ENCODE measurements at regions not wholly inside any gene's neighbourhood (a gene's known extent, or its start where the extent isn't known, plus 50 kb on each side); places are given as distances from the start of the nearest gene placed in this dataset.
"Not testable (repeated sequence)": the region's sequence is repeated elsewhere in the genome, so short reads cannot be mapped to it uniquely, and the experiment has no call there.

DNA sequence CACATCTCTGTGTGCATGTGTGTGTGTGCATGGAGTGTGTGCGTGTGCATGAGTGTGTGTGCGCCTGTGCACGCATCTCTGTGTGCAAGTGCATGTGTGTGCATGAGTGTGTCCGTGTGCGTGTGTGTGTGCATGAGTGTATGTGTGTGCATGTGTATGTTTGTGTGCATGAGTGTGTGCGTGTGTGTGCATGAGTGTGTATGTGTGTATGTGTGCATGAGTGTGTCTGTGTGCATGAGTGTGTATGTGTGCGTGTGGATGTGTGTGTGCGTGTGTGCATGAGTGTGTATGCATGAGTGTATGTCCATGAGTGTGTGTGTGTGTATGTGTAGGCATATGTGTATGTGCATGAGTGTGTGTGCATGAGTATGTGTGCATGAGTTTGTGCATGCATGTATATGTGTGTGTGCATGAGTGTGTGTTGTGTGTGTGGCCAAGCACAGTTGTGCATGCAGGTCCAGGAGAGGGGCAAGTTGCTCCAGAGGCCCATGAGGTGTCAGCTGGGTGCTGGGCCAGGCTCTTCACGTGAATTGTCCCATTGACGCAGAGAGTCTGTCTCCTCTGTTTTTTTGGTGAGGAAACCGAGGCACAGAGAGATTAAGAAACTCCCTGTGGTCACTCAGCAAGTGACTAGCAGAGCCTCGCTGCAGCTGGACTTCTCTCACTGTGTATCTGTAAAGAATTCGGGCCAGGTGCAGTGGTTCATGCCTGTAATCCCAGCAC, 75.5 kb downstream of the ASB1 start:
- DNase-seq (ENCODE audit: low read depth): no peak

DNA sequence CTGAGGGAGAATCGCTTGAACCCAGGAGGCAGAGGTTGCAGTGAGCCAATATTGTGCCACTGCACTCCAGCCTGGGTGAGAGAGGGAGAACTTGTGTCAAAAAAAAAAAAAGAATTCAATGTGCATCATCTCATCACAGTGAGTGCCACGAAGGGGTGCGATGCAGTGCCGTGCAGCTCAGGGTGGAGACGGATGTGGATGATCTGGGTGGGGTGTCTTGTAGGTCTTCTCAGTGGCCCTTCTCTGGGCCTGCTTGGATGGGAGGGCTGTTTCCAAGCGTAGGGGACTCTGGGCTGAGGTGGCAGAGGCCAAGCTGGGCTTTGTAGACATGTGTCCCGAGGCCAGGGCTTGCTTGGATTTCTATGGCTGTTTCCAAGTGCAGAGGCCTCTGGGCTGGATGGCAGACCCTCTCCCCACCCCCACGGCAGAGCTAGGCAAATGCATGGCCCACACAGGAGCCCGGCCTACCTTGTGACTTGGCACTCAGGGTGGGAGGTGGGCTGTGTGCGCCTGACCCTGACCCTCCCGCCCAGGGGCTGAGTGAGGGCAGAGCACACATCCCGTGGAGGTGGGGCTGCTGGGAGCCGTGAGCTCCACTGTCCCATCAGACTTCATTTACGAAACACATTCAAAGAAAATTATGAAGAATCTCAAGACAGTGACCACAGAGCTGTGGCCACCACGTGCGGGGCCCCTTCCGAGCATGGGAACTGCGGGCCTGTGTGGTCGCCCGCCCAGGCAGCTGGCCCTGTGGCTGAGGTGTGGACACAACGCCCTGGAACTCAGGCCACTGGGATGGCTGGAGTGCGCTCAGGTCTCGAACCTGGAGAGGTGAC, 76.4 kb downstream of the ASB1 start:
- no peak for DNase-seq (ENCODE audit: low read depth)

DNA sequence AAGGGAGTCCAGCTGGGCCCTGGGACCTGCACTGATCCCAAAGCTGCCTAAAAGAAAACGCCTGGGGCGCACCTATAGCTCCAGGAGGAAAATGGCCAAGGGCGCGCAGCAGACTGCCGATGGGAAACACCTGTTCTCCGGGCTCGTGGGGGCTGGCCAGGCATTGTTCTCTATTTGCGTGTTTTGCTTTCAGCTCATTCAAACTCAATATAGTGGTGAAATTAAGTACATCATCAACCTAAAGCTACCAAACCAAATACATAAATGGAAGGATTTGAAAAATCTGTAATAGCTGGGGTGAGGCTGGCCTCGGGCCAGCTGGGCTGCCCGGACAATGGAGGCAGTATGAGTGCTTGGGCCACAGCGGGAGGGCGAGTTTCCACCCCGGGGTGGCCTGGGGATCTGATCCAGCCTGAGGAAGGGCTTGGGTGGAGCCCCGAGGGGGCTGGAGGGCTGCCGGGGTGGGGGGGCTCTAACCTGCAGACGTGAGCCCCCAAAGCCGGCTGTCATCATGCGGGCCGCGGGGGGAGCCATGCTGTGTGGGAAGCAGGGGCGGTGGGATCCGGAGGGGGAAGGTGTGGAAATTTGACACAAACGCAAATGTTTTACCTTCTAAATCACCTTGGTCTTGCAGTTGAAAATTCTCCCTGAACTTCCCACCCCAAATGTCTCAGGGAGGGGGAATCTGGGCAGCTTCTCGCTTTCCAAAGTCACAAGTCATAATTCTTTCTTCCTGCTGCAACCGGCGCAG, 77.6 kb downstream of the ASB1 start:
- DNase-seq (ENCODE audit: low read depth): no peak

DNA sequence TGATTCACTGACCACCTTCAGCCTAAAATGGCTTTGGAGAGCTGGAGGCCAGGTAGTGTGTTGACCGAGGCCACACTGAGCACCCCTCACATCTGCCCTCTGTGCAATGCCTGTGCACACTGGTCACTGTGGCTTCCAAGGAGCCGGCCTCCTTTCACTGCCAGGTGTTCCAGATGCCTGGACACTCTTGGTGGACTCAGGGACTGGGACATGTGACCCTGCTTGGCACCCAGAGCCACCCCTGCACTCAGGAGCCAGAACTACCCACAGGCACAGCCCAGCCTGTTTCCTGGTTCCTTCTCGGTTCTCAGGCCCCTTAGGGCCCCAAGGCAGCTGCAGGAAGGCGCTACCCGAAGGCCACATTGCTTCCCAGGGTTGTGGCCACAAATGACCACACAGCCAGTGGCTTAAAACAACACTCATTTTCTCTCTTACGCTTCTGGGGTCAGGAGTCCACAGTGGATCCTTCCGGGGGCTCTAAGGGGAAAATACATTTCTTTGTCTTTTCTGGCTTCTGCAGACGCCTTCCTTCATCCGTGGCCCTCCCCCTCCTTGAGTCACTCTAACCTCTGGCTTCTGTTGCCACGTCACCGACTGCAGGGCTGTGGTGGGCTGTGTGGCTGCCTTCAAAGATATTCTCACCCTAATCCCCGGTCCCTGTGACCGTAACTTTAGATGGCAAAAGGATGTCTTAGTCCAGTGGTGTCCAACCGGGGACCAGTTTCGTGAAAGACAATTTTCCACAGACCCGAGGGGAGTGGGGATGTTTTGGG, 78.6 kb downstream of the ASB1 start:
- DNase-seq (ENCODE audit: low read depth): peak; percentile 74

DNA sequence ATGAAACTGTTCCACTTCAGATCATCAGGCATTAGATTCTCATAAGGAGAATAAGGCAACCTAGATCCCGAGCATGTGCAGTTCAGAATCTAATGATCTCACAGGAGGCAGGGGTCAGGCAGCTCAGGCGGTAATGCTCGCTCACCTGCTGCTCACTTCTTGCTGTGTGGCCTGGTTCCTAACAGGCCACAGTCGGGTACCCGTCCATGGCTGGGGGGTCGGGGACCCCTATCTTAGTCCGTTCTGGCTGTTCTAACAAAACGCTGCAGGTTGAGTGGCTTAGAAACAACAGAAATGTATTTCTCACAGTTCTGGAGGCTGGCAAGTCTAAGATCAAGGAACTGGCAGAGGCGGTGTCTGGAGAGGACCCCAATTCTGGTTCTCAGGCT, 79.2 kb downstream of the ASB1 start:
- no peak for DNase-seq (ENCODE audit: low read depth)

DNA sequence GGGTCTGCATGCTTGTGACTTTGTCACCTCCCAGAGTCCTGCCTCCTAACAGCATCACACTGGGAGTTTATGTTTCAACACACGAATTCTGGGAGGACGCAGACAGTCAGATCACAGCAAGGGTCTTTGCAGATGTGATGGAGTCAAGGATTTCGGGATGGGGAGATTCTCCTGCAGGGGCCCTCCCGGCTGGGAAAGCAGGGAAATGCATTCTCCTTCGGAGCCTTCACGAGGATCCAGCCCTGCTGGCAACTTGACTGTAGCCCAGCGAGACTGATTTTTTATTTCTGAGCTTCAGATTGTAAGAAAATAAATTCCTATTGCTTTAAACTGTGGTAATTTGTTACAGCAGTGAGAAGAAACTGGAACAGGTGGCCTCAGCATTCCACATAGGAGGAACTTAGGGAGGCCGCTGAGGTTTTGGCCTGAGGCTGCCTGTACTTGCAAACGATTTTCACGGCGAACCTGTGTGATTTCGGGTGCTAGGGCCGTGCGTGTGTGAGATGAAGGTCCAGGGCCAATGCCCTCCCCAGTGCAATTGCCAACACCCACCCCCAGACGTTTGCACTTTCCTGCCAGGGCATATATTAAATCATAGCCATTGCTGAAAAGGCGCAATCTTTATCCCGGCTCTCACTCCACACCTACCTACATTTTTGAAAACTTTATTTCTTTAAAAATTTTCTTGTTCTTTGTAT, 79.8 kb downstream of the ASB1 start:
- DNase-seq (ENCODE audit: low read depth): no peak

DNA sequence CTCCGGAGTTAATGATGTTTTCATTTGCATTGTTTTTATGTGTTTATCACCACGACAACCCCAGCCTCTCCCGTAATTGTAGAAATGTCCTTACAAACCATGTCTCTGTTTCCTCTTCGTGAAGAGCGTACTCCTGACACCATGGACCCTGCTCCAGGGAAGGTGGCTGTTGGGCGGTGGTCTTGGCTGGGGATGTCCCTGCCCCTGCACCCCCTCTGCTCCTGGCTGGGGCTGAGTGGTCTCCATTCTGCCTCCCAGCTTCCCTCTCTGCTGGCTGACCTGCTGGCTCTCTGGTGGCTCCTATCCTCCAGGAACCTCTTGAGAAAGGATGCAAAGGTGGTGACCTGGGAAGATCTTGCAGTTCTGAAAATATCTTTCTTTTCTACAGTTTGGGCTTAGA, 81.1 kb downstream of the ASB1 start:
- no peak for DNase-seq (ENCODE audit: low read depth)

DNA sequence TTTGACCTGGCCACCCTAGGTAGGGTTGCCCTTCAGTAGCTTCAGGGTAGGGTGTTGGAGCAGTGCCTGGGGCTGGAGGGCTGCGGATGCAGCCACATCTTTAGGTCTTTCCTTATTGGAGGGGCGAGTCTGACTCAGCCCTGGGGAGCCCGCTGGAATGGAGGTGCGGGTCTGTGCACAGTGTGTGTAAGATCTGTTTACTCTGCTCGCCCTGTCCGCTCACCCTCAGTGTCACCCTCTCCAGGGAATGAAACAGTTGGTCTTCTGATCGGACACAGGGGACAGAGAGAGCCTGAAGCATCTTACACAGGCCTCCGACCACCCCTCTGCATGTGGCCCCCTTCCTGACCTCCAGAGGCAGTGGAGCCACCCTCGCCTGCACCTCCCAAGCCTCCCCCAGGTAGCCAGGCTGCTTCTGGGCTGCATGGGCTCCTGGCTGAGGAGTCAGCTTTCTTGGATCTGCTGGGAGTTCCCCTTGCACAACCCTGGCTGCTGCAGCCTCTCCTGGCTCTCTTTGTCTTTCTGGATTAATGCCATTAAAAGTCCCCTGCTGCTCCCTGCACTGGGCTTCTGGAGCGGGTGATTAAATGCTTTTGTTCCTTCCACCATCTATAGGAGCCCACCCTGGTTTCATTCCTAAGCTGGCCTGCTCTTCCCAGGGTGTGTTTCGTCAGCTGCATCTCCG, 82.6 kb downstream of the ASB1 start:
- peak; percentile 25 for DNase-seq (ENCODE audit: low read depth)

DNA sequence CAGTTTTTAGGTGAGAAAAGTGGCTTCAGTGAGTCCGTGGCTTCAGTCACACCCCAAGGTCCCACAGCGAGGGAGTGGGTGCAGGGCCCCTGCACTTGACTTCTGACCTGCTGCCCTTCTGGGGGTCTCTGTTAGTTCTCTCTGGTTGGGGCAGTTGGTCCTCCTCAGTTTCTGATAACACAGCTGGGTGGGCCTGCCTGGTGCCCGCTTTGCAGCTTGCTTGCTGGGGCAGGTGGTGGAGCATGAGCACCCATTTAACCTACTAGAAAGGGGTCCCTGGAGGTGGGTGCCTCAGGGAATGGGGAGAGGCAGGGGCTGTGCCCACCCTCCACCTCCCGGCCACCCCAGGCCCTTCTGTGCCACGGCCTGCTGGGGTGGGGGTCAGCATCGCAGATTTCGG, 83.2 kb downstream of the ASB1 start:
- DNase-seq (ENCODE audit: low read depth): no peak

DNA sequence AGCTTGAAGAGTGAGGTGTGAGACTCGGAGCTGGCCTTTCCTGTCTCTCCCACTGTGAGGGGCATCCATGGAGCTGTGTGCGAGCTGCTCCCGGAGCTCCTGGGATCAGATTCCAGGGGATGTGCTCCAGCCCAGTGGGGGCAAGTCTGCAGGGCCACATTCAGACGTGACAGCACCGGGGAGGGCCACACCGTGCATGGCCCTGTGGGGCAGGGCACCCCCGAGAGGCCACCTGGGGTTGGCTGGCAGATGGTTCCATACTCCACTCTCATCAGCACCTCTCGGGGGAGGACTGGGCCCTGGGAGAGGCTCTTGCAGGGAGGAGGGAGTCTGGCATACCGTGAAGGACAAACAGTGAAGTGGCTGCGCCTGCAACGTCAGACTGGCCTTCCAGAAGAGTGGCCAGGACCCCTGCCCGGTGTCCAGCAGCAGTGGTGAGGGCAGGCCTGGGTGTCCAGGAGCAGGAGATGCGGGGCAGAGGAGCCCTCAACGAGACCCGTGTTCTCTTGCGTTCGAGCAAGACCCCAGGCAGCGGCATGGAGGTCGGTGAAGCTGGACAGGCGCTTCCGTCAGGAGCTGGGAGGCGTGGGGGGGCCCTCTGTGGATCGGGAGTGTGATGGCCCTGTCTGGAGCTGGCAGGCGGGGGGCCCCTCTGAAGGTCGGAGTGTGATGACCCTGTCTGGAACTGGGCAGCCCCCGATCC, 84.3 kb downstream of the ASB1 start:
- no peak for DNase-seq (ENCODE audit: low read depth)

DNA sequence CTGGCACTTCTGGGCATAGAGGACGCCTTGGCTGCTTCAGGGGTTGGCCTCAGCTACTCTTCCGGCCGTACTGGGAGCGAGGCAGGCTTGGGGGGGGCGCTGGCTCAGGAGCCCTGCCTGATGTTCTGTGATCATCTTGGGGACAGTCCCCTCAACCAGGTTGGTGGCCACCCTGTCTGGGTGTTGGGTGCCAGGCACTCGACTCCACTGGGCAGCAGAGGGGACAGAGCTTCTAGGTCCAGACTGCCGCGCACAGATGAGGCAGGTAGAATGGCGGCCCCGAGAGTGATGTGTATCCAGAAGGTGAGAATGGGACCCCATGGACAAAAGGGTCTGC, 84.9 kb downstream of the ASB1 start:
- no peak for DNase-seq (ENCODE audit: low read depth)

DNA sequence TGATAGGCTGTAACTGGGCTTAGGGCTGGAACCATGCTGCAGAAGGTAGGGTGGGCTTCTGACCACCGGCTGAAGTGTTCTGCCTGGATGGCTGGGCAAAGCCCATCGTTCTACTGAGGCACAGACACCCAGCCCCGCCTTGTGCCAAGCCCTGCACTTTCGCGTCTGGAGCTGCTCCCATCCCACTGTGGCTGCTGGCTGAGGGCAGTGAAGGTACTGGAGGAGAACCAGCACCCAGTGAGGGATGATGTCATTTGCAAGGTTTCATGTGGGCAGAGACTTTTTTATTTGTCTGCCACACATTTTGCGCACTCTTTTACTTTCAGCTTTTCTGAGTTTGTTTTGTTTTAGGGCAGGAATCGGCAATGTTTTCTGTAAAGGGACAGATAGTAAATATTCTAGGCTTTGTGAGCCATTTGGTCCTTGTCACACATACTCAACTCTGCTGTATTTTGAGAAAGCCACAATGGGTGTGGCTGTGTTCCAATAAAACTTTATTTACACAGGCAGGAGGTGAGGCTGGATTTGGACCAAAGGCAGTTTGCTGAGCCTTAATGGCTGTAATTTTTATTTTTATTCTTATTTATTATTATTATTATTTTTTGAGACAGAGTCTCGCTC, 85.6 kb downstream of the ASB1 start:
- DNase-seq (ENCODE audit: low read depth): no peak

DNA sequence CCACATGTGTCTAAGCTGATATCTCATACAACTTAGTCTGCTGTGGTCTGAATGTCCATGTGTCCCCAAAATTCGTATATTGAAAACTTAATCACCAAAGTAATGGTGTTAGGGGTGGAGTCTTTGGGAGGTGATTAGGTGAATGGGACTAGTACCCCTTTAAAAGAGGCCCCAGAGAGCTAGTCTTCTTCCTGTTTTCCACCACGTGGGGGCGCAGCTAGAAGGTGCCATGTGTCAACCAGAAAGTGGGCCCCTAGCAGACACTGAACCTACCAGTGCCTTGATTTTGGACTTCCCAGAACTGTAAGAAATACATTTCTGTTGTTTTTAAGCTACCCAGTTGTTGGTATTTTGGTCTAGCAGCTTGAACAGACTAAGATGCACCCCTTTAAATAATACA, 86.6 kb downstream of the ASB1 start:
- peak; percentile 75 for DNase-seq (ENCODE audit: low read depth)

DNA sequence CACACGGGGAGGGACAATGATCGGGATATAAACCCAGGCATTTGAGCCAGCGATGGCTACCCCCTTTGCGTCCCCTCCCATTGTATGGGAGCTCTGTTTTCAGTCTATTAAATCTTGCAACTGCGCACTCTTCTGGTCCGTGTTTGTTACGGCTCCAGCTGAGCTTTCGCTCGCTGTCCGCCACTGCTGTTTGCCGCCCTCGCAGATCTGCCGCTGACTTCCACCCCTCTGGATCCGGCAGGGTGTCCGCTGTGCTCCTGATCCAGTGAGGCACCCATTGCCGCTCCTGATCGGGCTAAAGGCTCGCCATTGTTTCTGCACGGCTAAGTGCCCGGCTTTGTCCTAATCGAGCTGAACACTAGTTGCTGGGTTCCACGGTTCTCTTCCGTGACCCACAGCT, 87.3 kb downstream of the ASB1 start:
- DNase-seq (ENCODE audit: low read depth): not testable (repeated sequence)

DNA sequence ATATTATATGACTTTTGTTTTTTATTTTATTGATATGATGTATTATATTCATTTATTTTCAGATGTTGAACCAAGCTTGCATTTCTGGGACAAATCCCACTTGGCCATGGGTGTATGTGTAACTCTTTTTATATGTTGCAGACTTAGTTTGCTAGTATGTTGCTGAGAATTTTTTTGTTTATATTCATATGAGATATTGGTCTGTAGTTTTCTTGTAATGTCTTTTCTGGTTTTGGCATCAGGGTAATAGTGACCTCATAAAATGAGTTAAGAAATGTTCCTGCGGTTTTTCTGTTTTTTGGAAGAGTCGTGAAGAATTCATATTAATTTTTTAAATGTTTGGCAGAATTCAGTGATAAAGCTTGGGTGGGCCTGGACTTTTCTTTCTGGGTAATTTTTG, 88.7 kb downstream of the ASB1 start:
- DNase-seq (ENCODE audit: low read depth): no peak

DNA sequence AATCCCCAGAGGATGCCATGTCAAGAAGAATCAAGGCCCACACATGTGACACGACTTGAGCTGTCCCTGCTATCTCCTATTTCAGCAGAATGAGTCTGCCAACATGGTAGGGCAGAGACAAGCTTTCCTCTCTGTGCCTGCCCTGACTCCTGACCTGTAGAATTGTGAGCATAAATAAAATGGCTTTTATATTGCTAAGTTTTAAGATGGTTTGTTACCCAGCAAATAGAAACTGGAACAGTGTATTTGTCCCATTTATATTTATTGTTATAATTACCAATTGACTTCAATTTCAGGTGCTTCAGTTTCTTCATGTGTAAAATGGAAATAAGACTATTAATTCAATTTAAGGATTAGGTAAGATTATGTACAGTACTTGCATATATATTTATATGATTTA, 90.5 kb downstream of the ASB1 start:
- no peak for DNase-seq (ENCODE audit: low read depth)

DNA sequence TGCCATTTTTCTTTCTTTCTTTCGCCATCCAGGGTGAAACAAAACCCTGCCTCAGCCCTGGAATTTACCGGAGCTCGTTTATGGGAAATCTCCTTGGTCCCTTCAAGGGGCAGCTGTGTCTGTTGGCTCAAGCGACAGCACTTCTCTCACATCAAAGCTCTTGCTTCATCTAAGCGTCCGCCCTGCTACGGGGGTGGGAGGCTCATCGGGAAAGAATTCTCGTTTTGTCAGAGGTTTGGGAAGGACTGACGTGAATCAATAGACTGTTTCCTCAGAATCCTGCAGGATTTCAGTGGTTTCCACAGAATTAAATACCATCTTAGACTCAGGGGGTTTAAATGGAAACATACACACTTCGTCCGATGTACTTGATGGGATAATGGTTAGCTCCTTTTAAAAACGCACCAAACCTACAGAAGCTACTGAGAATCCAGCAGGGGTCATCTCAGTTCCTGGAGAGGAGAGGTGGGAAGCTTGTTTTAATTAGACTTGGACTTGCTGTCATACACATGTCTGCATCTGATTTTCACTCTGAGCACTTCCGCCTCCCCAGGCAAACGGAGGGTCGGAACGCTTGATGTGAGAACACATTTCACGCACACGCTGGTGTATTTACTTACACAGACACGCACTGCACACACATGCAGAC, 91.6 kb downstream of the ASB1 start:
- peak; percentile 74 for DNase-seq (ENCODE audit: low read depth)

DNA sequence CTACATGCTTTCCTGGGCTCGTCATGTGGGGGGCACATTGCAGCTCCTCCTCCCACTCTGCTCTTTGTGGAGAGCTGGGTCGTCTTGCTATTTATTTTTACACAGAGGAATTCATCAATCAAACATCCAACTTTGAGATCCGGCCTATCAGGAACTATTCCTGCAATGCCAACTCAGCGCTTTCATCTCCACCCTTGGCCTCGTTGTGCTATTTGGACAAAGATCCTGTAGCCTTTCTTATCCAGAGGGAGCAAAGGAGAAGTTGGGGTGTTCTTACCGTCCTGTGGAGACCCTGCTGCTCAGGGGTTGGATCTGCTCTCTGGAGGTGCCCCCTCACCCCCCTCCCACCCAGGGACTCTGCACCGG, 92.1 kb downstream of the ASB1 start:
- peak; percentile 4 for DNase-seq (ENCODE audit: low read depth)

DNA sequence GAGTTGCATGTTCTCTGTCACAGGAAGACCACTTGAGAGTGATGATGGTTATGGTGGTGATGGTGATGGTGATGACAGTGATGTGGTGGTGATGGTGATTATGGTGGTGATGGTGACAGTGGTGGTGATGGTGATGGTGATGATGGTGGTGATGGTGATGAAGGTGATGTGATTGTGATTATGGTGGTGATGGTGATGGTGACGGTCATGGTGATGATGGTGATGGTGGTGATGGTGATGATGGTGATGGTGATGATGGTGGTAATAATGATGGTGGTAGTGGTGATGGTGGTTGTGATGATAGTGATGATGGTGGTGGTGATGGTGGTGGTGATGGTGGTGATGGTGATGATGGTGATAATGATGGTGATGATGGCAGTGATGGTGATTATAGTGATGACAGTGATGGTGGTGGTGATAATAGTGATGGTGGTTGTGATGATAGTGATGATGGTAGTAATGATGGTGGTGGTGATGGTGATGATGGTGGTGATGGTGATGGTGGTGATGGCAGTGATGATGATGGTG, 93.7 kb downstream of the ASB1 start:
- no peak for DNase-seq (ENCODE audit: low read depth)
